HepG2 (cell line): ENCODE measurements at regions not wholly inside any gene's neighbourhood (a gene's known extent, or its start where the extent isn't known, plus 50 kb on each side); places are given as distances from the start of the nearest gene placed in this dataset.
A peak's percentile ranks its signal among the peaks of the same experiment; 100 is the strongest.
"Not testable (repeated sequence)": the region's sequence is repeated elsewhere in the genome, so short reads cannot be mapped to it uniquely, and the experiment has no call there.

Experiments used
- ATAC-seq: fragments of 200-7000 bp; cut with Tn5 transposase; 3 replicates; pipeline ENCODE4 v1.9.1; 2020; ENCODE audit warnings: mild to moderate bottlenecking, moderate library complexity
- BruUV-seq: library from RNA; stranded (reverse); fragments of 400-500 nt; replicated peaks from 2 replicates; lab custom pipeline; 2021; lab: Mats Ljungman, UMichigan
- CTCF ChIA-PET: fragments of 300-600 bp; formaldehyde crosslinking; extraction: SDS; loops from one replicate; lab custom pipeline; 2021; ENCODE audit warnings: low total read pairs, inconsistent platforms, low intra/inter-chr PET ratio; lab: Yijun Ruan, JAX
- POLR2A ChIA-PET: fragments of 350-600 bp; sonication (Branson Sonifier 250); formaldehyde crosslinking; loops from one replicate; lab custom pipeline; 2020; ENCODE audit warnings: antibody characterized with exemption, inconsistent platforms; lab: Yijun Ruan, JAX
- DNase-seq: peaks from one replicate; pipeline ENCODE4 v3.0.0-alpha.2; 2015; ENCODE audit warnings: low spot score
- FAIRE-seq: peaks from 3 replicates; lab custom pipeline; 2011; peaks lifted over from hg19 to GRCh38; lab: Jason Lieb, UNC
- H2AFZ ChIP-seq: one replicate; pipeline ENCODE4 v1.6.1; 2011; ENCODE audit warnings: low read length, inconsistent platforms
- H3K27ac ChIP-seq: fragments of 300-600 bp; 3 replicates; pipeline ENCODE4 v1.8.0; 2011; ENCODE audit warnings: mixed run types, mild to moderate bottlenecking, mixed read lengths, low read length, inconsistent platforms; ENCODE audit not compliant: insufficient read depth; ENCODE audit errors: extremely low read length
- H3K27me3 ChIP-seq, 2 experiments: fragments of 200-600 bp in 1 of 2; 2 replicates in 1 of 2; 3 replicates in 1 of 2; pipeline versions ENCODE4 v1.6.0 to v1.8.0; 2011; ENCODE audit warnings: low read length in 2 of 2, mild to moderate bottlenecking in 2 of 2, moderate library complexity in 2 of 2, inconsistent platforms in 1 of 2; ENCODE audit not compliant: insufficient read depth in 2 of 2, control insufficient read depth in 1 of 2
- H3K36me3 ChIP-seq, 2 experiments: fragments of 200-600 bp in 1 of 2; replicated peaks in 1 of 2; 2 replicates in 1 of 2; 3 replicates in 1 of 2; pipeline versions ENCODE4 v1.5.1 to v1.8.0; 2011; ENCODE audit warnings: low read length in 2 of 2, inconsistent platforms in 1 of 2; ENCODE audit not compliant: insufficient read depth in 2 of 2, control insufficient read depth in 1 of 2
- H3K4me1 ChIP-seq: 2 replicates; pipeline ENCODE4 v1.5.1; 2012; ENCODE audit warnings: low read length, inconsistent platforms; ENCODE audit not compliant: insufficient read depth
- H3K4me2 ChIP-seq: 2 replicates; pipeline ENCODE4 v1.6.0; 2011; ENCODE audit warnings: low read depth, low read length, inconsistent platforms
- H3K4me3 ChIP-seq, 3 experiments: fragments of 200-600 bp in 1 of 3; sonication (generic), shearing (Covaris generic) in 1 of 3; replicated peaks in 1 of 3; 2 replicates each; pipeline ENCODE4 v1.5.1; 2011 to 2016; ENCODE audit warnings: low read length in 3 of 3, inconsistent platforms in 2 of 3, low read depth in 2 of 3, mild to moderate bottlenecking in 2 of 3, control low read depth in 1 of 3, mixed read lengths in 1 of 3; ENCODE audit not compliant: insufficient read depth in 1 of 3
- H3K79me2 ChIP-seq: one replicate; pipeline ENCODE4 v1.6.1; 2011; ENCODE audit warnings: low read length, inconsistent platforms; ENCODE audit not compliant: insufficient read depth
- H3K9ac ChIP-seq: 2 replicates; pipeline ENCODE4 v1.6.0; 2011; ENCODE audit warnings: mild to moderate bottlenecking, low read depth, low read length, inconsistent platforms; ENCODE audit not compliant: insufficient read depth
- H3K9me3 ChIP-seq: 2 replicates; pipeline ENCODE4 v1.5.1; 2012; ENCODE audit warnings: mild to moderate bottlenecking, low read length
- H4K20me1 ChIP-seq: 2 replicates; pipeline ENCODE4 v1.6.0; 2011; ENCODE audit warnings: inconsistent platforms, mild to moderate bottlenecking, low read length, moderate library complexity; ENCODE audit not compliant: insufficient read depth
- AGO2 ChIP-seq: fragments of 200-400 bp; formaldehyde crosslinking; optimal IDR thresholded peaks from 2 replicates; pipeline ENCODE3; 2017; ENCODE audit warnings: mild to moderate bottlenecking, low read depth, low read length, moderate library complexity
- HNRNPK ChIP-seq: fragments of 200-400 bp; formaldehyde crosslinking; IDR thresholded peaks from 2 replicates; pipeline ENCODE4 v1.6.1; 2018; ENCODE audit warnings: low read length, low read depth, moderate library complexity, mild to moderate bottlenecking; ENCODE audit not compliant: poor library complexity, severe bottlenecking
- KDM4B ChIP-seq: sonication (generic); formaldehyde crosslinking; IDR thresholded peaks from 2 replicates; pipeline ENCODE4 v1.4.0; 2020; ENCODE audit warnings: missing genetic modification reagents
- STAG1 ChIP-seq: sonication (generic); formaldehyde crosslinking; IDR thresholded peaks from 2 replicates; pipeline ENCODE4 v1.4.0; 2020; ENCODE audit warnings: missing genetic modification reagents
- ZNF10 ChIP-seq: sonication (generic); formaldehyde crosslinking; IDR thresholded peaks from 2 replicates; pipeline ENCODE4 v1.4.0; 2020; ENCODE audit warnings: mild to moderate bottlenecking, low read depth, missing genetic modification reagents, borderline replicate concordance
- ZNF883 ChIP-seq: sonication (generic); formaldehyde crosslinking; IDR thresholded peaks from 2 replicates; pipeline ENCODE4 v1.5.1; 2020; ENCODE audit warnings: mild to moderate bottlenecking, missing genetic modification reagents; ENCODE audit errors: not compliant biosample characterization
- WGBS: methylation state at CpG from one replicate; pipeline ENCODE4 v1.1.6; 2017; ENCODE audit warnings: low lambda C conversion rate; 5-methylcytosine and 5-hydroxymethylcytosine counted together
- in situ Hi-C: cut with HindIII; loops from 2 replicates; pipeline ENCODE4 v1.10.0; 2017; ENCODE audit warnings: low pct_unique_long_range_greater_than_20kb; ENCODE audit not compliant: extremely low pct_ligation_motif_present
- intact Hi-C: fragments of 100-400 bp; cut with micrococcal nuclease; formaldehyde crosslinking; loops from one replicate; pipeline ENCODE4 v1.10.0; 2022; ENCODE audit not compliant: unreplicated experiment
- TF ChIP-seq, protein P1 (sequence below): sonication (generic); formaldehyde crosslinking; IDR thresholded peaks from 2 replicates; pipeline ENCODE4 v1.5.0; 2020; ENCODE audit warnings: mild to moderate bottlenecking, missing genetic modification reagents, moderate library complexity

DNA sequence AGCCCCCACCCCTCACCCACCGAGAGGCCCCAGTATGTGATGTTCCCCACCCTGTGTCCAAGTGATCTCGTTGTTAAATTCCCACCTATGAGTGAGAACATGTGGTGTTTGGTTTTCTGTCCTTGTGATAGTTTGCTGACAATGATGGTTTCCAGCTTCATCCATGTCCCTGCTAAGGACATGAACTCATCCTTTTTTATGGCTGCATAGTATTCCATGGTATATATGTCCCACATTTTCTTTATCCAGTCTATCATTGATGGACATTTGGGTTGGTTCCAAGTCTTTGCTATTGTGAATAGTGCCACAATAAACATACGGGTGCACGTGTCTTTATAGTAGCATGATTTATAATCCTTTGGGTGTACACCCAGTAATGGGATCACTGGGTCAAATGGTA, 79.2 kb downstream of the PXDC1 start:
- BruUV-seq, DNase-seq, ATAC-seq: not testable (repeated sequence)

DNA sequence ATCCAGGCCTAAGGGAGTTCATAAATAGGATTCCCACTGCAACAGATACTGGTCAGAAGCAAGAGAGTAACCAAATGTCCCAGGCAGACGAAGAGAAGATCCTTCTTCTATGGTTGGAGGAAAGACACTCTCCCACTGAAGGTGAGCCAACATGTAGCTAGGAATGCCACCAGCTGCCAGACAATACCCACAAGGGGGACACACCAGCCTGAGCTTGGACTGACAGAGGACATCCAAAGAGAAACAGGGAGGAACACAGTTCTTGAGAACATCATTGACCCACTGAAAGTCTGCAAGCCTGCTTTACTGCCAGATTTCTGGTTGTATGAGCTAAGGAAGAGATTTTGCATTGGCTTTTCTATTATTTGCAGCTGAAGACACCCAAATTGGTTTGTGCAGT, 80.1 kb downstream of the PXDC1 start:
- Histone ChIP-seq H3K4me1 (no peaks in the 10 kb centered on the region), H3K27ac (no peak overlapping the region), H3K36me3 (no peaks in the 10 kb centered on the region), H3K9ac (no peak overlapping the region), H3K4me3 (no peak overlapping the region), H4K20me1 (no peaks in the 10 kb centered on the region), H3K27me3 (peaks cover 0 to 1% of the 10 kb centered on the region in 2 experiments; a peak in 2 of 5 replicates), H2AFZ (no peak overlapping the region), H3K79me2 (no peaks in the 10 kb centered on the region), H3K9me3 (peaks cover 4% of the 10 kb centered on the region; the same call in 1 of the 2 replicates)
- DNase-seq = no peak
- ChIA-PET POLR2A (no interaction called here), CTCF (no interaction called here)
- FAIRE-seq = no peak
- ATAC-seq = peak; percentile 60
- WGBS = 14% methylated on average over 1 of the region's 1 CpG
- TF ChIP-seq, protein P1, sequence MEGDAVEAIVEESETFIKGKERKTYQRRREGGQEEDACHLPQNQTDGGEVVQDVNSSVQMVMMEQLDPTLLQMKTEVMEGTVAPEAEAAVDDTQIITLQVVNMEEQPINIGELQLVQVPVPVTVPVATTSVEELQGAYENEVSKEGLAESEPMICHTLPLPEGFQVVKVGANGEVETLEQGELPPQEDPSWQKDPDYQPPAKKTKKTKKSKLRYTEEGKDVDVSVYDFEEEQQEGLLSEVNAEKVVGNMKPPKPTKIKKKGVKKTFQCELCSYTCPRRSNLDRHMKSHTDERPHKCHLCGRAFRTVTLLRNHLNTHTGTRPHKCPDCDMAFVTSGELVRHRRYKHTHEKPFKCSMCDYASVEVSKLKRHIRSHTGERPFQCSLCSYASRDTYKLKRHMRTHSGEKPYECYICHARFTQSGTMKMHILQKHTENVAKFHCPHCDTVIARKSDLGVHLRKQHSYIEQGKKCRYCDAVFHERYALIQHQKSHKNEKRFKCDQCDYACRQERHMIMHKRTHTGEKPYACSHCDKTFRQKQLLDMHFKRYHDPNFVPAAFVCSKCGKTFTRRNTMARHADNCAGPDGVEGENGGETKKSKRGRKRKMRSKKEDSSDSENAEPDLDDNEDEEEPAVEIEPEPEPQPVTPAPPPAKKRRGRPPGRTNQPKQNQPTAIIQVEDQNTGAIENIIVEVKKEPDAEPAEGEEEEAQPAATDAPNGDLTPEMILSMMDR = 0 out of 2 replicates have a peak, but pooled peaks have one; percentile 15
- no peak for TF ChIP-seq HNRNPK
- no peak for TF ChIP-seq ZNF883
- TF ChIP-seq STAG1 = peak; percentile 37
- no peak for TF ChIP-seq AGO2
- TF ChIP-seq KDM4B = no peak
- TF ChIP-seq ZNF10 (CRISPR knock-in tag) = no peak
- TF ChIP-seq, all 625 proteins: peak for 2
- intact Hi-C loops = no loop called here
- H3K4me2 ChIP-seq = no peak overlapping the region
- in situ Hi-C loops = no loop called here
- no TSS peak for BruUV-seq

More for the DNA sequence above, 79.2 kb downstream of the PXDC1 start:
- H3K4me1 ChIP-seq, H3K79me2 ChIP-seq, H4K20me1 ChIP-seq, H3K9ac ChIP-seq, FAIRE-seq, POLR2A ChIA-PET, H3K27ac ChIP-seq, H3K9me3 ChIP-seq, CTCF ChIA-PET, H3K4me3 ChIP-seq, H3K36me3 ChIP-seq, intact Hi-C loops, H3K27me3 ChIP-seq, H2AFZ ChIP-seq, in situ Hi-C loops, H3K4me2 ChIP-seq: not testable (repeated sequence)
- 51% methylated on average over 4 of the region's 4 CpGs for WGBS
